Gastroesophageal sphincter (tissue), 3 donors: ENCODE measurements at regions not wholly inside any gene's neighbourhood (a gene's known extent, or its start where the extent isn't known, plus 50 kb on each side); places are given as distances from the start of the nearest gene placed in this dataset.

Experiments used
- CTCF ChIP-seq, 4 experiments: fragments of 200-600 bp in 2 of 4; fragments of 450-650 bp in 2 of 4; sonication (generic) in 1 of 4; IDR thresholded peaks; one replicate each; pipeline ENCODE4 v1.5.1; 2017 to 2019; ENCODE audit warnings: antibody characterized with exemption in 4 of 4, mild to moderate bottlenecking in 2 of 4, moderate library complexity in 2 of 4
- EP300 ChIP-seq: sonication (generic); formaldehyde crosslinking; IDR thresholded peaks from one replicate; pipeline ENCODE4 v1.6.1; 2017; ENCODE audit warnings: antibody characterized with exemption, mild to moderate bottlenecking
- POLR2A ChIP-seq, 2 donors: fragments of 450-650 bp; IDR thresholded peaks; one replicate each; pipeline ENCODE4 v1.6.1; 2017; ENCODE audit warnings: antibody characterized with exemption in 2 of 2, mild to moderate bottlenecking in 2 of 2, moderate library complexity in 1 of 2
- POLR2AphosphoS5 ChIP-seq: sonication (generic); formaldehyde crosslinking; IDR thresholded peaks from one replicate; pipeline ENCODE4 v1.6.1; 2017; ENCODE audit warnings: antibody characterized with exemption

- TF ChIP-seq CTCF (IDR thresholded peaks at IDR 0.05) (no peak), POLR2AphosphoS5 (no peak), POLR2A (IDR thresholded peaks at IDR 0.05) (no peak), EP300 (no peak)
Observed at GRCh38 chr9:26677965-26678706, 214.5 kb downstream of the CAAP1 start.
